Brain microvascular endothelial cell (primary cell): ENCODE measurements at regions not wholly inside any gene's neighbourhood (a gene's known extent, or its start where the extent isn't known, plus 50 kb on each side); places are given as distances from the start of the nearest gene placed in this dataset.
"Not testable (repeated sequence)": the region's sequence is repeated elsewhere in the genome, so short reads cannot be mapped to it uniquely, and the experiment has no call there.

Experiments used
- DNase-seq: peaks from one replicate; pipeline ENCODE4 v3.0.0-alpha.2; 2020
- H3K27ac ChIP-seq: fragments of 250-450 bp; sonication (Bioruptor Pico); 2 replicates; pipeline ENCODE4 v1.5.1; 2020; ENCODE audit warnings: mild to moderate bottlenecking, moderate library complexity
- H3K27me3 ChIP-seq: fragments of 250-450 bp; sonication (Bioruptor Pico); replicated peaks from 2 replicates; pipeline ENCODE4 v1.5.1; 2020; ENCODE audit warnings: mild to moderate bottlenecking
- H3K36me3 ChIP-seq: fragments of 250-450 bp; sonication (Bioruptor Pico); replicated peaks from 2 replicates; pipeline ENCODE4 v1.5.1; 2020; ENCODE audit warnings: mild to moderate bottlenecking
- H3K4me3 ChIP-seq: 2 replicates; pipeline ENCODE4 v1.5.1; 2011; ENCODE audit warnings: low read depth, mild to moderate bottlenecking, control low read depth, low read length, moderate library complexity
- CTCF ChIP-seq: IDR thresholded peaks from 2 replicates; pipeline ENCODE4 v1.5.1; 2011; ENCODE audit warnings: low read depth, mild to moderate bottlenecking, moderate library complexity, low read length, control low read depth, inconsistent platforms; ENCODE audit errors: missing control alignments
- in situ Hi-C: cut with HindIII; loops from 2 replicates; pipeline ENCODE4 v1.10.0; 2017; ENCODE audit warnings: low sequenced_read_pairs, low pct_ligation_motif_present

GRCh38 chr2:226303707-226304106, 495.9 kb downstream of the IRS1 start:
- no peaks in the 10 kb centered on the region for H3K36me3 ChIP-seq
- DNase-seq = no peak
- in situ Hi-C loops = no loop called here
- no peak overlapping the region for H3K4me3 ChIP-seq
- H3K27ac ChIP-seq = no peak overlapping the region
- TF ChIP-seq CTCF = no peak
- H3K27me3 ChIP-seq = no peaks in the 10 kb centered on the region

GRCh38 chr2:226300196-226300886, 499.3 kb downstream of the IRS1 start:
- DNase-seq = no peak
- no peaks in the 10 kb centered on the region for H3K27me3 ChIP-seq
- H3K27ac ChIP-seq = no peak overlapping the region
- H3K36me3 ChIP-seq = no peaks in the 10 kb centered on the region
- in situ Hi-C loops = no loop called here
- no peak for TF ChIP-seq CTCF
- no peak overlapping the region for H3K4me3 ChIP-seq

GRCh38 chr2:226299771-226300170, 499.8 kb downstream of the IRS1 start:
- no peak for TF ChIP-seq CTCF
- H3K36me3 ChIP-seq = no peaks in the 10 kb centered on the region
- in situ Hi-C loops = no loop called here
- H3K4me3 ChIP-seq = no peak overlapping the region
- H3K27me3 ChIP-seq = no peaks in the 10 kb centered on the region
- H3K27ac ChIP-seq = no peak overlapping the region
- no peak for DNase-seq

GRCh38 chr2:226295681-226296080, 503.9 kb downstream of the IRS1 start:
- in situ Hi-C loops = no loop called here
- DNase-seq = no peak
- no peak overlapping the region for H3K4me3 ChIP-seq
- TF ChIP-seq CTCF = no peak
- no peaks in the 10 kb centered on the region for H3K27me3 ChIP-seq
- H3K27ac ChIP-seq = no peak overlapping the region
- no peaks in the 10 kb centered on the region for H3K36me3 ChIP-seq

GRCh38 chr2:226295123-226295522, 504.5 kb downstream of the IRS1 start:
- H3K27ac ChIP-seq = no peak overlapping the region
- no peak overlapping the region for H3K4me3 ChIP-seq
- no peak for DNase-seq
- H3K27me3 ChIP-seq = no peaks in the 10 kb centered on the region
- TF ChIP-seq CTCF = no peak
- no peaks in the 10 kb centered on the region for H3K36me3 ChIP-seq
- in situ Hi-C loops = no loop called here

- DNase-seq, in situ Hi-C loops, H3K27ac ChIP-seq, H3K4me3 ChIP-seq, H3K36me3 ChIP-seq, H3K27me3 ChIP-seq: not testable (repeated sequence)
Observed at GRCh38 chr2:226291281-226291680, 508.3 kb downstream of the IRS1 start.
